Gastrocnemius medialis (tissue), 4 donors: ENCODE measurements at regions not wholly inside any gene's neighbourhood (a gene's known extent, or its start where the extent isn't known, plus 50 kb on each side); places are given as distances from the start of the nearest gene placed in this dataset.

ENCODE experiments used
- ATAC-seq, 2 donors: fragments of 150-250 bp; one replicate each; pipeline ENCODE4 v1.9.1; 2016
- DNase-seq, 2 donors: peaks; one replicate each; pipeline ENCODE4 v3.0.0-alpha.2; 2019
- H3K27ac ChIP-seq, 4 donors: fragments of 200-600 bp; sonication (generic); 1 replicate in 1 of 4; 2 replicates in 3 of 4; pipeline ENCODE4 v1.5.1; 2016 to 2018; ENCODE audit warnings: mild to moderate bottlenecking in 2 of 4, moderate library complexity in 1 of 4
- H3K27me3 ChIP-seq, 3 donors: fragments of 200-600 bp; sonication (generic) in 2 of 3; 1 replicate in 1 of 3; 2 replicates in 2 of 3; pipeline versions ENCODE4 v1.5.1 to v1.6.0; 2016 to 2019; ENCODE audit warnings: mild to moderate bottlenecking in 1 of 3, moderate library complexity in 1 of 3
- H3K36me3 ChIP-seq, 2 donors: fragments of 200-600 bp; sonication (generic) in 1 of 2; one replicate each; pipeline ENCODE4 v1.5.1; 2017 to 2018
- H3K4me1 ChIP-seq, 2 donors: fragments of 200-600 bp; sonication (generic) in 1 of 2; one replicate each; pipeline ENCODE4 v1.5.1; 2016 to 2017; ENCODE audit warnings: mild to moderate bottlenecking in 2 of 2
- H3K4me3 ChIP-seq, 4 donors: fragments of 200-600 bp; sonication (generic) in 3 of 4; 1 replicate in 1 of 4; 2 replicates in 3 of 4; pipeline ENCODE4 v1.5.1; 2016 to 2019; ENCODE audit warnings: mild to moderate bottlenecking in 2 of 4
- H3K9me3 ChIP-seq, 3 donors: fragments of 200-600 bp; sonication (generic) in 2 of 3; 1 replicate in 1 of 3; 2 replicates in 2 of 3; pipeline ENCODE4 v1.5.1; 2016 to 2019
- CTCF ChIP-seq, 5 experiments: fragments of 450-650 bp in 3 of 5; fragments of 200-600 bp in 2 of 5; sonication (generic) in 2 of 5; IDR thresholded peaks in 4 of 5; conservative IDR thresholded peaks in 1 of 5; 1 replicate in 4 of 5; 2 replicates in 1 of 5; pipeline ENCODE4 v1.5.1; 2016 to 2019; ENCODE audit warnings: antibody characterized with exemption in 5 of 5, mild to moderate bottlenecking in 3 of 5, moderate library complexity in 3 of 5
- POLR2A ChIP-seq, 2 donors: fragments of 450-650 bp; IDR thresholded peaks; one replicate each; pipeline ENCODE4 v1.6.1; 2017; ENCODE audit warnings: antibody characterized with exemption in 2 of 2, mild to moderate bottlenecking in 2 of 2, moderate library complexity in 2 of 2
- in situ Hi-C, 4 donors: fragments of 200-750 bp; cut with MboI; loops; one replicate each; pipeline versions ENCODE4 v1.15.0 to v1.8.0; 2017; ENCODE audit warnings: low sequenced_read_pairs in 4 of 4
- intact Hi-C: fragments of 100-400 bp; cut with DNase I; formaldehyde crosslinking; loops from one replicate; pipeline ENCODE4 v1.15.1; 2023; ENCODE audit warnings: low total_unique reads

GRCh38 chr1:60225486-60225885 is 151.9 kb upstream of the C1orf87 start:
- no peaks in the 10 kb centered on the region for H3K9me3 ChIP-seq
- DNase-seq (no peak), ATAC-seq (no peak)
- in situ Hi-C loops (no loop called here), intact Hi-C loops (no loop called here)
- H3K4me1 ChIP-seq = no peaks in the 10 kb centered on the region
- H3K4me3 ChIP-seq = no peak overlapping the region
- no peak overlapping the region for H3K27ac ChIP-seq
- TF ChIP-seq CTCF (IDR thresholded peaks at IDR 0.05 in 4 of 5, conservative IDR thresholded peaks at IDR 0.05 in 1 of 5) (no peak), POLR2A (IDR thresholded peaks at IDR 0.05) (no peak)
- H3K36me3 ChIP-seq = no peaks in the 10 kb centered on the region
- H3K27me3 ChIP-seq = no peaks in the 10 kb centered on the region

- TF ChIP-seq CTCF (IDR thresholded peaks at IDR 0.05 in 4 of 5, conservative IDR thresholded peaks at IDR 0.05 in 1 of 5) (no peak), POLR2A (IDR thresholded peaks at IDR 0.05) (no peak)
- H3K27me3 ChIP-seq = no peaks in the 10 kb centered on the region
- no peak overlapping the region for H3K27ac ChIP-seq
- H3K4me1 ChIP-seq = no peaks in the 10 kb centered on the region
- ATAC-seq (no peak), DNase-seq (no peak)
- no peaks in the 10 kb centered on the region for H3K36me3 ChIP-seq
- H3K9me3 ChIP-seq = no peaks in the 10 kb centered on the region
- in situ Hi-C loops (no loop called here), intact Hi-C loops (no loop called here)
- H3K4me3 ChIP-seq = no peak overlapping the region
These were observed 151.0 kb upstream of the C1orf87 start for GRCh38 chr1:60224523-60224922.

GRCh38 chr1:60223158-60223557 is 149.6 kb upstream of the C1orf87 start:
- Histone ChIP-seq H3K9me3 (no peaks in the 10 kb centered on the region), H3K27me3 (no peaks in the 10 kb centered on the region), H3K4me3 (no peak overlapping the region), H3K27ac (no peak overlapping the region), H3K4me1 (no peaks in the 10 kb centered on the region), H3K36me3 (no peaks in the 10 kb centered on the region)
- in situ Hi-C loops = no loop called here
- intact Hi-C loops = no loop called here
- DNase-seq (no peak), ATAC-seq (no peak)
- TF ChIP-seq POLR2A (IDR thresholded peaks at IDR 0.05) (no peak), CTCF (IDR thresholded peaks at IDR 0.05 in 4 of 5, conservative IDR thresholded peaks at IDR 0.05 in 1 of 5) (no peak)

- H3K9me3 ChIP-seq = no peaks in the 10 kb centered on the region
- H3K27ac ChIP-seq = no peak overlapping the region
- TF ChIP-seq CTCF (IDR thresholded peaks at IDR 0.05 in 4 of 5, conservative IDR thresholded peaks at IDR 0.05 in 1 of 5) (no peak), POLR2A (IDR thresholded peaks at IDR 0.05) (no peak)
- no peak overlapping the region for H3K4me3 ChIP-seq
- in situ Hi-C loops (no loop called here), intact Hi-C loops (no loop called here)
- ATAC-seq (no peak), DNase-seq (no peak)
- H3K27me3 ChIP-seq = no peaks in the 10 kb centered on the region
- H3K4me1 ChIP-seq = no peaks in the 10 kb centered on the region
- no peaks in the 10 kb centered on the region for H3K36me3 ChIP-seq
These were observed 149.0 kb upstream of the C1orf87 start for GRCh38 chr1:60222360-60223115.

- ATAC-seq (no peak), DNase-seq (no peak)
- Histone ChIP-seq H3K4me1 (no peaks in the 10 kb centered on the region), H3K36me3 (no peaks in the 10 kb centered on the region), H3K27me3 (no peaks in the 10 kb centered on the region), H3K4me3 (no peak overlapping the region), H3K27ac (no peak overlapping the region), H3K9me3 (no peaks in the 10 kb centered on the region)
- intact Hi-C loops = no loop called here
- in situ Hi-C loops = no loop called here
- TF ChIP-seq POLR2A (IDR thresholded peaks at IDR 0.05) = no peak
- no peak for TF ChIP-seq CTCF (IDR thresholded peaks at IDR 0.05 in 4 of 5, conservative IDR thresholded peaks at IDR 0.05 in 1 of 5)
These were observed 139.7 kb upstream of the C1orf87 start for GRCh38 chr1:60213253-60213652.
